Epithelial cell of esophagus (primary cell): ENCODE measurements at regions not wholly inside any gene's neighbourhood (a gene's known extent, or its start where the extent isn't known, plus 50 kb on each side); places are given as distances from the start of the nearest gene placed in this dataset.

Source experiments
- DNase-seq: peaks from one replicate; pipeline ENCODE4 v3.0.0; 2010; ENCODE audit warnings: low read depth
- H3K4me3 ChIP-seq: 2 replicates; pipeline ENCODE4 v1.5.1; 2011; ENCODE audit warnings: mild to moderate bottlenecking, low read length, control low read depth
- TF ChIP-seq, protein P1 (sequence below): IDR thresholded peaks from 2 replicates; pipeline ENCODE4 v1.5.1; 2011; ENCODE audit warnings: low read depth, mild to moderate bottlenecking, low read length, control low read depth, inconsistent platforms; ENCODE audit not compliant: insufficient read depth; ENCODE audit errors: missing control alignments

GRCh38 chr5:8650186-8650585 lies 781.2 kb downstream of the MTRR start:
- no peak for DNase-seq
- H3K4me3 ChIP-seq: no peak overlapping the region
- TF ChIP-seq, protein P1, sequence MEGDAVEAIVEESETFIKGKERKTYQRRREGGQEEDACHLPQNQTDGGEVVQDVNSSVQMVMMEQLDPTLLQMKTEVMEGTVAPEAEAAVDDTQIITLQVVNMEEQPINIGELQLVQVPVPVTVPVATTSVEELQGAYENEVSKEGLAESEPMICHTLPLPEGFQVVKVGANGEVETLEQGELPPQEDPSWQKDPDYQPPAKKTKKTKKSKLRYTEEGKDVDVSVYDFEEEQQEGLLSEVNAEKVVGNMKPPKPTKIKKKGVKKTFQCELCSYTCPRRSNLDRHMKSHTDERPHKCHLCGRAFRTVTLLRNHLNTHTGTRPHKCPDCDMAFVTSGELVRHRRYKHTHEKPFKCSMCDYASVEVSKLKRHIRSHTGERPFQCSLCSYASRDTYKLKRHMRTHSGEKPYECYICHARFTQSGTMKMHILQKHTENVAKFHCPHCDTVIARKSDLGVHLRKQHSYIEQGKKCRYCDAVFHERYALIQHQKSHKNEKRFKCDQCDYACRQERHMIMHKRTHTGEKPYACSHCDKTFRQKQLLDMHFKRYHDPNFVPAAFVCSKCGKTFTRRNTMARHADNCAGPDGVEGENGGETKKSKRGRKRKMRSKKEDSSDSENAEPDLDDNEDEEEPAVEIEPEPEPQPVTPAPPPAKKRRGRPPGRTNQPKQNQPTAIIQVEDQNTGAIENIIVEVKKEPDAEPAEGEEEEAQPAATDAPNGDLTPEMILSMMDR: no peak

GRCh38 chr5:8660133-8660893 lies 791.4 kb downstream of the MTRR start:
- DNase-seq: no peak
- no peak overlapping the region for H3K4me3 ChIP-seq
- TF ChIP-seq, protein P1: no peak

- no peak for DNase-seq
- H3K4me3 ChIP-seq: no peak overlapping the region
- TF ChIP-seq, protein P1: no peak
Measured at GRCh38 chr5:8663374-8663773, 794.4 kb downstream of the MTRR start.

- no peak overlapping the region for H3K4me3 ChIP-seq
- no peak for DNase-seq
- TF ChIP-seq, protein P1: no peak
Measured at GRCh38 chr5:8675182-8675581, 806.2 kb downstream of the MTRR start.

GRCh38 chr5:8676695-8677094 lies 807.7 kb downstream of the MTRR start:
- H3K4me3 ChIP-seq: no peak overlapping the region
- no peak for DNase-seq
- TF ChIP-seq, protein P1: no peak

DNA sequence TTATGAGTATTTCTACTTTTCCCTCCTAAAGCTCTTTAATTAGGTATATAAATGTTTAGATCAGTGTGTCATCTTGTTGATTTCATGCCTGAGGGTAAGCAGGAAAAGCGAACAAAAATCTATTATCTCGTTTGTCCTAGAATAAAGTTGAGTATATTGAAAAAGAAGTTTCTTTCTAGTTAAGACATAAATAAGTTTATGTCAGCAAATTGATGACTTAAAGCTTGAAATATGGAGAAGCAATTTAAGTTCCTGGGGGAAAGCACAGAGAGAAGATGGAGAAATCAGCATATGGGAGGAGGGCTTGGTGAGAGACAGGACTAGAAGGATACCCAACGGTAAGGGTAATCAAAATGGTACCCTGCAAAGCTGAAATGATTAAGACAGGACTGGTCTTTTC lies 813.4 kb downstream of the MTRR start:
- no peak overlapping the region for H3K4me3 ChIP-seq
- TF ChIP-seq, protein P1: no peak
- no peak for DNase-seq

GRCh38 chr5:8683496-8683895 lies 814.5 kb downstream of the MTRR start:
- TF ChIP-seq, protein P1: no peak
- DNase-seq: no peak
- H3K4me3 ChIP-seq: no peak overlapping the region
